HEK293 (cell line): ENCODE measurements at regions not wholly inside any gene's neighbourhood (a gene's known extent, or its start where the extent isn't known, plus 50 kb on each side); places are given as distances from the start of the nearest gene placed in this dataset.

Source experiments
- CTCF ChIA-PET: fragments of 350-600 bp; formaldehyde crosslinking; extraction: SDS; loops from one replicate; lab custom pipeline; 2021; ENCODE audit warnings: antibody characterized with exemption; lab: Yijun Ruan, JAX
- POLR2A ChIA-PET: fragments of 300-600 bp; formaldehyde crosslinking; extraction: SDS; loops from one replicate; lab custom pipeline; 2020; ENCODE audit warnings: antibody characterized with exemption, inconsistent platforms; lab: Yijun Ruan, JAX
- H3K27ac ChIP-seq: fragments of 200-500 bp; sonication (Bioruptor generic); 2 replicates; pipeline ENCODE4 v1.5.1; 2014; ENCODE audit warnings: low read depth, low read length, control low read depth, inconsistent platforms; ENCODE audit errors: extremely low read depth
- H3K36me3 ChIP-seq, 2 experiments: fragments of 200-500 bp in 1 of 2; sonication (Bioruptor generic) in 1 of 2; 1 replicate in 1 of 2; 2 replicates in 1 of 2; pipeline ENCODE4 v1.5.1; 2014 to 2017; ENCODE audit warnings: inconsistent platforms in 2 of 2, low read length in 2 of 2; ENCODE audit not compliant: control insufficient read depth in 2 of 2, insufficient read depth in 1 of 2
- H3K4me1 ChIP-seq: fragments of 200-500 bp; sonication (Bioruptor generic); 2 replicates; pipeline ENCODE4 v1.5.1; 2014; ENCODE audit warnings: mild to moderate bottlenecking, low read length, inconsistent platforms; ENCODE audit not compliant: control insufficient read depth, insufficient read depth
- H3K4me3 ChIP-seq: 2 replicates; pipeline ENCODE4 v1.5.1; 2011; ENCODE audit warnings: low read depth, mild to moderate bottlenecking, control low read depth, low read length, moderate library complexity
- H3K9me3 ChIP-seq: fragments of 200-500 bp; sonication (Bioruptor generic); 2 replicates; pipeline ENCODE4 v1.5.1; 2014; ENCODE audit warnings: low read depth, low read length, inconsistent platforms; ENCODE audit not compliant: control insufficient read depth, insufficient read depth
- GLI4 ChIP-seq: fragments of 450-650 bp; formaldehyde crosslinking; IDR thresholded peaks from 2 replicates; pipeline ENCODE4 v1.5.1; 2016; ENCODE audit warnings: missing biosample characterization, missing genetic modification characterization
- IKZF3 ChIP-seq: fragments of 450-650 bp; IDR thresholded peaks from 2 replicates; pipeline ENCODE4 v1.5.0; 2018; ENCODE audit warnings: missing biosample characterization, mild to moderate bottlenecking, missing genetic modification characterization, moderate library complexity
- WT1 ChIP-seq: fragments of 450-650 bp; formaldehyde crosslinking; IDR thresholded peaks from 2 replicates; pipeline ENCODE4 v1.5.1; 2016; ENCODE audit warnings: missing biosample characterization, missing genetic modification characterization
- ZBTB48 ChIP-seq: fragments of 450-650 bp; formaldehyde crosslinking; IDR thresholded peaks from 2 replicates; pipeline ENCODE4 v1.5.1; 2016; ENCODE audit warnings: missing biosample characterization, missing genetic modification characterization
- ZEB2 ChIP-seq: fragments of 450-650 bp; formaldehyde crosslinking; IDR thresholded peaks from 2 replicates; pipeline ENCODE4 v1.5.1; 2016; ENCODE audit warnings: missing biosample characterization, missing genetic modification characterization
- ZNF112 ChIP-seq: fragments of 450-650 bp; formaldehyde crosslinking; IDR thresholded peaks from 2 replicates; pipeline ENCODE4 v1.5.0; 2017; ENCODE audit warnings: missing biosample characterization, missing genetic modification characterization
- ZNF132 ChIP-seq: fragments of 450-650 bp; formaldehyde crosslinking; IDR thresholded peaks from 2 replicates; pipeline ENCODE4 v1.5.1; 2017; ENCODE audit warnings: missing biosample characterization, missing genetic modification characterization, borderline replicate concordance
- ZNF354C ChIP-seq: fragments of 450-650 bp; formaldehyde crosslinking; IDR thresholded peaks from 2 replicates; pipeline ENCODE4 v1.5.1; 2016; ENCODE audit warnings: missing biosample characterization, missing genetic modification characterization, low read depth, borderline replicate concordance
- ZNF426 ChIP-seq: fragments of 450-650 bp; formaldehyde crosslinking; IDR thresholded peaks from 2 replicates; pipeline ENCODE4 v1.5.1; 2017; ENCODE audit warnings: missing biosample characterization, missing genetic modification characterization, mild to moderate bottlenecking, inconsistent platforms, moderate library complexity
- ZNF558 ChIP-seq: fragments of 450-650 bp; formaldehyde crosslinking; IDR thresholded peaks from 2 replicates; pipeline ENCODE4 v1.5.1; 2016; ENCODE audit warnings: missing biosample characterization, missing genetic modification characterization
- ZNF561 ChIP-seq: fragments of 450-650 bp; IDR thresholded peaks from 2 replicates; pipeline ENCODE4 v1.5.1; 2018; ENCODE audit warnings: missing biosample characterization, missing genetic modification characterization, borderline replicate concordance
- ZNF837 ChIP-seq: fragments of 450-650 bp; formaldehyde crosslinking; IDR thresholded peaks from 2 replicates; pipeline ENCODE4 v1.5.1; 2016; ENCODE audit warnings: missing biosample characterization, missing genetic modification characterization
- ZSCAN23 ChIP-seq: fragments of 450-650 bp; formaldehyde crosslinking; IDR thresholded peaks from 2 replicates; pipeline ENCODE4 v1.5.1; 2016; ENCODE audit warnings: missing biosample characterization, missing genetic modification characterization
- TF ChIP-seq, protein P1 (sequence below): fragments of 450-650 bp; formaldehyde crosslinking; IDR thresholded peaks from 2 replicates; pipeline ENCODE4 v1.5.1; 2016; ENCODE audit warnings: missing biosample characterization, missing genetic modification characterization
- TF ChIP-seq, protein P2 (sequence below): fragments of 450-650 bp; formaldehyde crosslinking; IDR thresholded peaks from 2 replicates; pipeline ENCODE4 v1.5.1; 2016; ENCODE audit warnings: missing biosample characterization, missing genetic modification characterization
- TF ChIP-seq, protein P3 (sequence below): fragments of 450-650 bp; formaldehyde crosslinking; IDR thresholded peaks from 2 replicates; pipeline ENCODE4 v1.5.1; 2017; ENCODE audit warnings: missing biosample characterization, missing genetic modification characterization
- TF ChIP-seq, protein P4 (sequence below): fragments of 450-650 bp; formaldehyde crosslinking; conservative IDR thresholded peaks from 2 replicates; pipeline ENCODE4 v1.5.1; 2016; ENCODE audit warnings: low read depth, missing biosample characterization, missing genetic modification characterization

DNA sequence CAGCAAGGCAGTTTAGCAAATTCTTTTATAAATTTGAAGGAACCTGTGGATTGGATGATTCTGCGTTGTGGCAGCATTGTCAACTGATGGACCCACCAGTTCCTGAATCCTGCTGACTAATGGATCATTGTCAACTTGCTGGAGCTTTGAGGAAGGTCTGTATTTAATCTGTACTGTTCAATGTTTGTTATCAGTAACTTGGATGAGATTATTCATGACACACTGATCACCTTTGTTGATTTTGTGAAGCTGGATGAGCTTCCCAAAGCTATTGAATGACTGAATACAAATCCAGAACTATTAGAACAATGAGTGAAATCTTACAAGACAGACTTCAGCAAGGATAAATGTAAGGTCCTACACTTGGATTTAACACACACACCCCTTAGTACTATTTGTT lies 101.3 kb downstream of the AQP4 start:
- H3K9me3 ChIP-seq, result no peaks in the 10 kb centered on the region
- TF ChIP-seq ZNF354C (tag by site-specific recombination), result no peak
- no peak for TF ChIP-seq ZNF426
- no peak for TF ChIP-seq ZNF561 (tag by site-specific recombination)
- TF ChIP-seq ZNF837 (tag by site-specific recombination), result no peak
- no peak for TF ChIP-seq ZNF132 (tag by site-specific recombination)
- no peak for TF ChIP-seq ZNF558
- no peak for TF ChIP-seq WT1
- TF ChIP-seq, protein P1, sequence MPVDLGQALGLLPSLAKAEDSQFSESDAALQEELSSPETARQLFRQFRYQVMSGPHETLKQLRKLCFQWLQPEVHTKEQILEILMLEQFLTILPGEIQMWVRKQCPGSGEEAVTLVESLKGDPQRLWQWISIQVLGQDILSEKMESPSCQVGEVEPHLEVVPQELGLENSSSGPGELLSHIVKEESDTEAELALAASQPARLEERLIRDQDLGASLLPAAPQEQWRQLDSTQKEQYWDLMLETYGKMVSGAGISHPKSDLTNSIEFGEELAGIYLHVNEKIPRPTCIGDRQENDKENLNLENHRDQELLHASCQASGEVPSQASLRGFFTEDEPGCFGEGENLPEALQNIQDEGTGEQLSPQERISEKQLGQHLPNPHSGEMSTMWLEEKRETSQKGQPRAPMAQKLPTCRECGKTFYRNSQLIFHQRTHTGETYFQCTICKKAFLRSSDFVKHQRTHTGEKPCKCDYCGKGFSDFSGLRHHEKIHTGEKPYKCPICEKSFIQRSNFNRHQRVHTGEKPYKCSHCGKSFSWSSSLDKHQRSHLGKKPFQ (tag by site-specific recombination), result no peak
- TF ChIP-seq IKZF3, result no peak
- no peak for TF ChIP-seq ZBTB48
- TF ChIP-seq, all 188 proteins: peak for 0
- H3K27ac ChIP-seq, result no peak overlapping the region
- ChIA-PET POLR2A (no interaction called here), CTCF (no interaction called here)
- no peaks in the 10 kb centered on the region for H3K4me1 ChIP-seq
- H3K4me3 ChIP-seq, result no peak overlapping the region
- H3K36me3 ChIP-seq, result no peaks in the 10 kb centered on the region

DNA sequence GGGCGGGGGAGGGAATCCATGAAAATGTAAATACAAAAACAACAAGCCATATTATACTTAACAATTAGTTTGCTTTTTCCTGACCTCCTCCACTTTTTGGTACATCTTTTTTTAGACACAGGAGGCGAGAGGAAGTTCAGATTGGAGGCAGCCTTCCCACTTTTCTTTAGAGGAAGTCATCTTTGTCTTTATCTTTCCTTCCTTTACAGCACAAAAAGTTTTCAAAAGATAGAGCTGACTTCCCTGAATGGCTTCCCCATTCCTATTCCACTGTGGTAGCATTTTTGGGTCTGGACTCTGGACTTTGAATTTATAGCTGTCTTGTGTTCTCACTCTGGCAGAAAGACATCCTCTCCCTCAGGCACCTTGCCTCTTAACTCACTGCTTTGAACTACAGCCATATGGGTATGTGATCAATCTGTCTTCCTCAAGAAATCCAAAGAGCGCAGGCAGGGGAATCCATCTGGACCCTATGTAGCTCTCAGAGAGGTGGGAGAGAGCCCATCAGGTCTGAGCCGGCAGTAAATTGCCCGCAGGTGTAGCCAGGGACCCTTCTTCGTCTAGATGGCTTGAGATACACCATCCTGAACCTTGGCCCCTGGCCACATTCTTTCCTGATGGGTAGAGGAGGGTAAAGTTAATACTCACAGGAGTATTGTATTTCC lies 101.9 kb downstream of the AQP4 start:
- CTCF ChIA-PET, result no interaction called here
- H3K36me3 ChIP-seq, result no peaks in the 10 kb centered on the region
- no peak for TF ChIP-seq ZNF112 (tag by site-specific recombination)
- TF ChIP-seq, protein P2, sequence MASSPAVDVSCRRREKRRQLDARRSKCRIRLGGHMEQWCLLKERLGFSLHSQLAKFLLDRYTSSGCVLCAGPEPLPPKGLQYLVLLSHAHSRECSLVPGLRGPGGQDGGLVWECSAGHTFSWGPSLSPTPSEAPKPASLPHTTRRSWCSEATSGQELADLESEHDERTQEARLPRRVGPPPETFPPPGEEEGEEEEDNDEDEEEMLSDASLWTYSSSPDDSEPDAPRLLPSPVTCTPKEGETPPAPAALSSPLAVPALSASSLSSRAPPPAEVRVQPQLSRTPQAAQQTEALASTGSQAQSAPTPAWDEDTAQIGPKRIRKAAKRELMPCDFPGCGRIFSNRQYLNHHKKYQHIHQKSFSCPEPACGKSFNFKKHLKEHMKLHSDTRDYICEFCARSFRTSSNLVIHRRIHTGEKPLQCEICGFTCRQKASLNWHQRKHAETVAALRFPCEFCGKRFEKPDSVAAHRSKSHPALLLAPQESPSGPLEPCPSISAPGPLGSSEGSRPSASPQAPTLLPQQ (tag by site-specific recombination), result no peak
- TF ChIP-seq, protein P3, sequence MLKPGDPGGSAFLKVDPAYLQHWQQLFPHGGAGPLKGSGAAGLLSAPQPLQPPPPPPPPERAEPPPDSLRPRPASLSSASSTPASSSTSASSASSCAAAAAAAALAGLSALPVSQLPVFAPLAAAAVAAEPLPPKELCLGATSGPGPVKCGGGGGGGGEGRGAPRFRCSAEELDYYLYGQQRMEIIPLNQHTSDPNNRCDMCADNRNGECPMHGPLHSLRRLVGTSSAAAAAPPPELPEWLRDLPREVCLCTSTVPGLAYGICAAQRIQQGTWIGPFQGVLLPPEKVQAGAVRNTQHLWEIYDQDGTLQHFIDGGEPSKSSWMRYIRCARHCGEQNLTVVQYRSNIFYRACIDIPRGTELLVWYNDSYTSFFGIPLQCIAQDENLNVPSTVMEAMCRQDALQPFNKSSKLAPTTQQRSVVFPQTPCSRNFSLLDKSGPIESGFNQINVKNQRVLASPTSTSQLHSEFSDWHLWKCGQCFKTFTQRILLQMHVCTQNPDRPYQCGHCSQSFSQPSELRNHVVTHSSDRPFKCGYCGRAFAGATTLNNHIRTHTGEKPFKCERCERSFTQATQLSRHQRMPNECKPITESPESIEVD, result no peak
- TF ChIP-seq, all 188 proteins: peak for 0

DNA sequence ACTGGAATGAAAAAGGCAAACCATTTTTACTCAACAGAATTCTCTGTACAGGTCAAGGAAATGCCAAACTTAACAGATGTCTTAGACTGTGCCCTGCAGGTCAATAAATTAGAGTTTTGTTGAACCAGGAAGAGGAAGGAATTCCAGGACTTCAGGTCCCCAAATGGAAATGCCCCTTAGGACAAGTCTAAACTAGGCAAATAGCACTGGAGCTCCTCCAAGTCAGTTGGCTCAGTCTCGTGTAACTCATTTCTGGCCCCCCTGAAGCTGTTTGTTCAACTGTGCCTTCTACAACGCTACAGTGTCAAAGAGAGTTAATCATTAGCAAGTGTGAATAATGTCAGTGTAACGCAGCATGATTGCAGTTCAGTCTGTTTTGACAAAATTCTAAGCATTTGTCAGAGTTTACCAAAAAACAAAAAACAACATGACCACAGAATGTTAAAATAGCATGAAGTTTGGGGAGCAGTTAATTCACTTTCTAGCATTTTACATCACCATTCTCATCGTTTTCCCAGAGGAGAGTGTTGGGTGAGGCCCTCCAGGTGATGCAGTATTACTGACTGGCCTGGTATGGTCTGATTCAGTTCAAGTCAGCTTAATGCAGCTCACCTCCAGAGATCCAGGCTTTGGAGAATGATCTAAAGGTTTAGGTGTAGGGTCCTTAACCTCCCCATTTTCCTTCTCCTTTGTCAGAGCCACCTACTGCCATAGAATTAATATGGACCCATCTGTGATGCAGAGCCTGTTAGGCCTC lies 108.1 kb downstream of the AQP4 start:
- POLR2A ChIA-PET, result no interaction called here
- H3K4me1 ChIP-seq, result no peaks in the 10 kb centered on the region
- TF ChIP-seq, protein P4, sequence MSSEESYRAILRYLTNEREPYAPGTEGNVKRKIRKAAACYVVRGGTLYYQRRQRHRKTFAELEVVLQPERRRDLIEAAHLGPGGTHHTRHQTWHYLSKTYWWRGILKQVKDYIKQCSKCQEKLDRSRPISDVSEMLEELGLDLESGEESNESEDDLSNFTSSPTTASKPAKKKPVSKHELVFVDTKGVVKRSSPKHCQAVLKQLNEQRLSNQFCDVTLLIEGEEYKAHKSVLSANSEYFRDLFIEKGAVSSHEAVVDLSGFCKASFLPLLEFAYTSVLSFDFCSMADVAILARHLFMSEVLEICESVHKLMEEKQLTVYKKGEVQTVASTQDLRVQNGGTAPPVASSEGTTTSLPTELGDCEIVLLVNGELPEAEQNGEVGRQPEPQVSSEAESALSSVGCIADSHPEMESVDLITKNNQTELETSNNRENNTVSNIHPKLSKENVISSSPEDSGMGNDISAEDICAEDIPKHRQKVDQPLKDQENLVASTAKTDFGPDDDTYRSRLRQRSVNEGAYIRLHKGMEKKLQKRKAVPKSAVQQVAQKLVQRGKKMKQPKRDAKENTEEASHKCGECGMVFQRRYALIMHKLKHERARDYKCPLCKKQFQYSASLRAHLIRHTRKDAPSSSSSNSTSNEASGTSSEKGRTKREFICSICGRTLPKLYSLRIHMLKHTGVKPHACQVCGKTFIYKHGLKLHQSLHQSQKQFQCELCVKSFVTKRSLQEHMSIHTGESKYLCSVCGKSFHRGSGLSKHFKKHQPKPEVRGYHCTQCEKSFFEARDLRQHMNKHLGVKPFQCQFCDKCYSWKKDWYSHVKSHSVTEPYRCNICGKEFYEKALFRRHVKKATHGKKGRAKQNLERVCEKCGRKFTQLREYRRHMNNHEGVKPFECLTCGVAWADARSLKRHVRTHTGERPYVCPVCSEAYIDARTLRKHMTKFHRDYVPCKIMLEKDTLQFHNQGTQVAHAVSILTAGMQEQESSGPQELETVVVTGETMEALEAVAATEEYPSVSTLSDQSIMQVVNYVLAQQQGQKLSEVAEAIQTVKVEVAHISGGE (tag by site-specific recombination), result no peak
- TF ChIP-seq GLI4 (tag by site-specific recombination) (no peak), ZEB2 (tag by site-specific recombination) (no peak), ZSCAN23 (tag by site-specific recombination) (no peak)
- TF ChIP-seq, all 188 proteins: peak for 0
- Histone ChIP-seq H3K9me3 (no peaks in the 10 kb centered on the region), H3K4me3 (no peak overlapping the region), H3K27ac (no peak overlapping the region), H3K36me3 (no peaks in the 10 kb centered on the region)
- CTCF ChIA-PET, result interaction anchor here (0.6 to 1.1 kb wide), 2 partner anchors 89 to 227 kb away, joined by 3 read pairs; no protein-coding TSS in a partner anchor

More for the DNA sequence above, 101.9 kb downstream of the AQP4 start:
- H3K4me1 ChIP-seq, result no peaks in the 10 kb centered on the region
- no peak overlapping the region for H3K4me3 ChIP-seq
- H3K27ac ChIP-seq, result no peak overlapping the region
- POLR2A ChIA-PET, result no interaction called here
- H3K9me3 ChIP-seq, result no peaks in the 10 kb centered on the region
